Stimulated activated CD8-positive, alpha-beta memory T cell treated with anti-CD3 and anti-CD28 coated beads, Interleukin-15, amount 100 ng/mL, for 24 hours (primary cell): ENCODE measurements at regions not wholly inside any gene's neighbourhood (a gene's known extent, or its start where the extent isn't known, plus 50 kb on each side); places are given as distances from the start of the nearest gene placed in this dataset.

Experiments
- DNase-seq: peaks from one replicate; pipeline ENCODE4 v3.0.0-alpha.2; 2020; ENCODE audit warnings: low read depth

DNA sequence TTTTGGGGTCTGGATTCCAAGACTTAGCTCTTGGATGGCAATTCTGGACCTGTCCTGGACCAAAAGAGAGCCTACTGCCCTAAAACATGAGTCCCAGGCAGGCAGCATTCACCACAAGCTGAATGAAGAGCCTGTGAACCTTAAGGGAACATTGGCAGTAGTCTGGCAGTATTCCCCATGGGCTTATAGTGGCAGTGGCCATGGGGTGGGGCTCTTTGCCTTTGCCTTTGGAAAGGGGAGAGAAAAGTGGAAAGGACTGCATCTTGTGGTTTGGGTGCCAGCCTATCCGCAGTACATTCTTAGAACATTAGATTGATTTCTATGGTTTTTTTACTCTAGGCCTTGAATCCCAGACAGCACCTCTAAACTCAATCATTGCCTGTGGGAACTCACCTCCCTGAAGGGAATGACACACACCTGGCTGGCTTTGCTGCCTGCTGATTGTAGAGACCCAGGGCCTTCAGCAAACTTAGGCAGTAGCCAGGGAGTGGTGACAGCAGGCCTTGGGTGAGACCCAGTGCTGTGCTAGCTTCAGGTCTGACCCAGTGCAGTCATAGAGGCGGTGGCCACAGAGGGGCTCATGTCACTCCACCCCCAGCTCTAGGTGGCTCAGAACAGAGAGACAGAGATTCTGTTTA lies 216.3 kb downstream of the CETN3 start:
- DNase-seq, result no peak

DNA sequence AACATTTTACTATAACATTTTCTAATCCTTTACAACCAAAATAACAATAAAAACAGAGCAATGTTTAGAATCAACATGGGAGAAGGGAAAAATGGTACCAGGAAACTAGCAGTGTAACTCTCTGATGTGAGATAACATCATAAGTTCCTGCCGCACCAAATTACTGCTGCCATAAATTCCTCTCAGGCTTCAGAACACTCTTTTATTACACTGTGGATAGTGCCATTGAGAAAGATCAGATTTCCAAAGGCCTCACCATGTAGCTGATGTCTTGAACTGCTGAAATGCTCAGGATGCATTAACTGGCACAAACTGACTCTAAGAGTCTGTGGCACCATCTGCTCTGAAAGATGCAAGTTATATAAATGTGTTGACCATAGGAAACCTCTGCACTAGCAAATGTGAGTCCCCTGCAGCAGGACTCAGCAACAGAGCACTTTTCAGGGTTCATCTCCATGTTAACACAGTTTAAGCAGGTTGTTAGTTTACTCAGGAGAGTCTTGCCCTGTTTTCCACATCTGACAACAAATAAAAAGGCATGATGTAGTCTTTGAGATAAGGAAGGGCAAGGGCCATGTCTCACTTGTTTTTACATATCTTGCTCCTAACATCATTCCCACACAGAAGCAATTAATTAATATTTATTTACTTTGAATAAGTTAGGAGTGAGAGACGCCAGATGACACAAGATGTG lies 218.1 kb downstream of the CETN3 start:
- no peak for DNase-seq

DNA sequence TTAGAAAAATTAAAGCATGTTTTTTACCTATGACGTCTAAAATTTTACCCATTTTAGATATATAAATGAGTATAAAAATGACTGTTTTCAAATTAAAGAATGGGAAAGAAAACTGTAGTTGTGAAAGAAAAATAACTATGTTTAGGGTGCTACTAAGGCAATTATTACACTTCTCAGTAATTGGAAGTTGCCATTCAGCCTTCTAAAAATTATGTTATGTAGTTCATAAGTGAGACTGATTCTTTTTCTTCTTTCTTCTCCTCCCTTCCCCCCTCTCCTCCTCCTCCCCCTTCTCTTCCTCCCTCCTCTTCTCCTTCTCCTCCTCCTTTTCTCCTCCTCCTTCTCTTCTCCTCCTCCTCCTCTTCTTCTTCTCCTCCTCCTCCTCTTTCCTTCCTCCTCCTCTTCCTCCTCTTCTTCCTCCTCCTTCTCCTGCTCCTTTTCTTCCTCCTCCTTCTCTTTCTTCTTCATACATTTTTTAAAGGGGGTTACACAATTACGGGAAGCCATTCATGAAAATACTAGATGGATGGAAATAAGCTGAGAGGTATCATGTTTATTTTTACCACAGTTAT lies 223.6 kb downstream of the CETN3 start:
- DNase-seq, result no peak

DNA sequence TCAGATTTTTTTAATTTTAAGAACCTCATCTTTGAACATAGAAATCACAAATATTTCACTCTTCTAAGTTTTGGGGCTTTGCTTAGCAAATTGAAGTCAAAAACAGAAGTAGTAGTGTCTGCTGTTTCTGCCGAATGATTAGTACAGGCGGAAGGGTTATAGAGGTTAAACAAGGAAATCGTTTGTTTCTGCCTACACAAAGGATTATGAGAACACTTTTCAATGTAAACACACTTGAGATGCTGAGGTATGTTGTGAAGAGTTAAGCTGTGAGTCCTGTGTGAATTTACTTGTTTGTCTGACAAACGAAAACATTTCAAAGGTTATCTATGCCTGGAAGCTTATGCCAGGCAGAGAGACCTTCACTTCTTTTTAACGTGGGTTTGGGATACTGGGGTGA lies 224.8 kb downstream of the CETN3 start:
- DNase-seq, result no peak

DNA sequence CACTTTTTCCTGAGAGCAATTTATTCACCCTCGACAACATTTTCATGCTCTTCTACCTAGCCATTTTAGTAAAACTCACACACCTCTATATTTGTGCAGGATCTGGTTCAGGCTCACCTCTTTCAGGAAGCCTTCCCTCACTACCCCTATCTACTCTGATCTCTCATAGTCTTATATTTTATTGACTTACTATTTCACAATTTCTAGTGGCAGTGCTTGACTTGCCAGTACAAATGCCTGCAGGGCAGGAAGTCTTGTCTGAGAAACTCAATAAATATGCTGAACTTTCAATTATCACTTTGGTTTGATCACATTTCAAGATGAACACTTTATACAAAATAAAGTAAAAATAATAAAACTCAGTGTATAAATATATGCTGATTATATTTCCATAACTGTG lies 226.8 kb downstream of the CETN3 start:
- DNase-seq, result no peak

DNA sequence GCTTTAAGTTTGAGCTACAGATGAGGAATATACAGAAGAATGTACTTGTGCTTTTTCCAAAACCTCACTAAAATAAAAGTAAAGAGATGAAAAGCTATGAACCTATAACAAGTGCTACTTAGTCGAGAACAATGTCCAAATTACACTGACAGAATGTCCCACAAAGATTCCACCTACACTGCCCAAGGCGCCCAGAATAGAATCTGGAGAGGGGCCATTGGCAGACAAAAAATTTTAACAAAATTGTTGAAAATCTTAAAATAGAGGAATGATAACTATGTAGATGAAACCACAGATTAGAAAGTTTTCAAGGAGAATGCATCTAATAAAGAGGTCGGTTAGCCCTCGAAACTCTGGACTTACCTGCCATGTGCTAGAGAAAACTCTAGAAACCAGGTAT lies 235.3 kb downstream of the CETN3 start:
- no peak for DNase-seq

DNA sequence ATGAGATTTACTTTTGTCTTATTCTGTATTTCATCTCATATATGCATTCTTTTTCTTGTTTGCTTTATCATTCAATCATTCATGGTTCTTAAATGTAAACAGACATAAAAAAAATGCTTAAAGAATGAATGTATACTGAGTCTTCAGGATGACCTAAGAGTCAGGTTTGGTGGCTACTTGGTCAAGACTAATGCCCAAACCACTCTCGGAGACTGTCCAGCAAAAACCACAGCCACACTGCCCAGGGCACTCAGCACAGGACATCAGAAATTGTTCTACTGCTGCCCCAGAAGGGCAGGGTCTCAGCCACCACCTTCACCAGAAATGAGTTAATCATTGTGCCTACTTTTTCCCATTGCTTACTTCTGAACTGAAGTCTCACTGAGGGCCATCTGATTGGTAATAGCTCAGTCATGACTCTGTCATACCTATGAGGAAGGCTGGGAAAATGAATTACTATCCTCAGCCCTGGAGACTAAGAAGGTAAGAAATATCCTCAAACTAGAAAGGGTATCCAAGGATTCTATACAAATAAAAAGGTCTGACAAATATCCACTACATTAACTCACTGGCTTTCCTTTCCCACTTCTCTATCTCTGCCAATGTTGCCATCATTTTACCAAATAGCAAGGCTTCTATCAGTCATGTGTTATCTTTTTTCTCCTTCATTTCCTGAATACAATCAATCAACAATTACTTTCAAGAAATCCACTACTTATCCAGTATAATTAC lies 236.1 kb downstream of the CETN3 start:
- no peak for DNase-seq

DNA sequence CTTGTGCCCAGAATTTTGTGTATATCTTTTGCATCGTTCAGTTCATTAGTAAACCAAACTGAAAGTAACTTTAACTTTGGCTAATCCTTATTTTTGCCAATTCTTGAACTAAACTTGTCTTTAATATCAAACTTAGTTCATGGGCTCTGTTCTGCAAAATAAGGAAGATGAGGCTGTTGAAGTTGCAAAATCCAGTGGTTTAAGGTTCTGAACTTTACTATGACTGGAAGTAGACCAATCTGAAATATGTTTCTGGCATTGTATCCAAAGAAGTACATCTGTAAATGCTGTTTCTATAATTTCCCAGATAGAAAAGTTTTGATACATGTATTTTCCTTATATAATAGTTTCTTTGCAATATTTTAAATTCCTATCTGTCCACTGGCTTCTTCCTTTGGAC lies 238.1 kb downstream of the CETN3 start:
- DNase-seq, result no peak

DNA sequence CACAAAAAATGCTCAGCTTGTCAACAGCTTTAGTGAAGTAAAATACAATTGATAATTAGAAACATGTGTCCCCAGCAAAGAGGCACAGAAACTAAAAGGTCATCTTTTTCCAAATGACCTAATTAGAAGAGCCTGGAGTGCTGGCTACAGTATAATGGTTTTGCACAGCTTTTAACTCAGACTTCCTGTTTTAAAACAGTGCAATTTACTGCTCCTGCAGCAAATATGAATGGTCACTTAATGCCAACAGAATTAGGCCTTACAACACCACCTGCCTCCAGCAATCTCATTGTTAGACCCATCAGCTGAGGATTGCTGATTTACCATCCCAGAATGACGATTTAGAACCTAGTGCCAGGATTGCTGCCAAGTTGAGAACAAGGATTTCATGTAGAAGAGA lies 239.3 kb downstream of the CETN3 start:
- DNase-seq, result no peak

DNA sequence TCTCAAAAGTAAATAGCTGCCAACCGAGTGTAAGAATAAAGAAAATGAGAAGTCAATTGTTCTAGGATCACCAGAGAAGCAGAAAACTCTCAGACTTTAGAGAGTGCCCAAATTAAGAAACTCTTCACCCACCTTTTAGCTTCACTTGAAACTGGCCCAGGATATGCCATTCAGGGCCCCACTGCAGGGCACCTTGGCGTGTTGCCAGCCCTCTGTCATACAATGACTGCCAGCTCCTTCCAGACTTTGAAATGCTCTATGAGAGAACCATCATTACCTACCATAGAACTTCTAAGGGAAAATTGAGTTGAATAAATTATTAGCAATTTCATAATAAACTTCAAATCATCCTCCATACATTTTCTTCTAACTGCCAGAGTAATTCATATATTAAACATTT lies 240.5 kb downstream of the CETN3 start:
- DNase-seq, result no peak

DNA sequence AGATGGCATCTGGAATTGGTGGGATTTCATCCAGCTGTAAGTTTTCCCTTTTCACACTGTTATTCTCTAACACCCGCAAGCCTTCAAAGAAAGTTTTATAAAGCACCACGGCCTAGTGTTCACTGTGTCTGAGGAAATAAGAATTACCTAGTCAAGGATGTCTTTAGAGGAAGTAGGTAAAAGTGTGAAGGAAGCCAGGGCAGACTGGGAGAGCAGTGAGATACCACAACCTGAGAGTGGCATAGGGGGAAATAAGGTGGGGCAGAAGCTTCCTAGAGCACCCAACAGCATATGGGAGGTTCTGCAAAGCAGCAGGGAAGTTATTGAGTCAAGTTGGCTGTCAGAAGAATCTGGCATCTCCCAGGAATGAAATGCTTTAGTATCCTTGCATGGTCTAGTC lies 241.2 kb downstream of the CETN3 start:
- no peak for DNase-seq

DNA sequence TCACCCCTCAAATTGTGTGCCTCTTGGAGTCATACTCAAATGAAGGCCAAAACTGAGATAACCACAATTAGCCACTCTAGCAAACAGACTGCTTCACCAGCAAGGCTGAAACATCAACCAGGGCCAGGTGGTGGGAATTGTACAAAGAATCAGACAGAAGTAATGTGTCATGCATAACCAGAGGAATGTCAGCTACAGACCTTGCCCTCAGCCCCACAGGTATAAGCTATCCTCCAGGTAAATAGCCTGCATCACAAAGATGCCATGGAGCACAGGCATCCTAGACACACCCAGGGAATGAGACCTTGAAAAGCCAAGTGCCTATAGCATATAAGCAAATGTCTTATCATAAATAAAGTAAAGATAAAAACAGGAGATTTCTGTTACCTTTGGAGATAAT lies 242.7 kb downstream of the CETN3 start:
- DNase-seq, result no peak

DNA sequence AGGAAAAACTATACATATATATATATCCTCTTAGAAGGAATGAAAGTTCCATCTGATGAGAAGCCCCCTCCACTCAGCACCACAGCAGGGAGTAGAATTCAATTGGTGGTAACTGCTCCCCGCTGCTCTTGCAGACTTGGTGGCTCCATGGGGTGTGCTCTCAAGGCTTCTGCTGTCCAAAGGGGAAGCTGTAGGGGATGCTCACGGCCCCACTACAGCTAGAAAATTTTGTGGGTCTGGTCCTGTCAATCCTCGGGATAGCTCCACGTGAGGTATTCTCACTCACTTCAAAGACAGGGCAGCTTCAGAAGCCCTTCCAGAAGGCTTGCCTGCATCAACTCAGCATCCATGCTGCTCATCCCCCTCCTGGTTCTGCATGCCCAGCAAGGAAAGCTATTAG lies 247.2 kb downstream of the CETN3 start:
- no peak for DNase-seq

DNA sequence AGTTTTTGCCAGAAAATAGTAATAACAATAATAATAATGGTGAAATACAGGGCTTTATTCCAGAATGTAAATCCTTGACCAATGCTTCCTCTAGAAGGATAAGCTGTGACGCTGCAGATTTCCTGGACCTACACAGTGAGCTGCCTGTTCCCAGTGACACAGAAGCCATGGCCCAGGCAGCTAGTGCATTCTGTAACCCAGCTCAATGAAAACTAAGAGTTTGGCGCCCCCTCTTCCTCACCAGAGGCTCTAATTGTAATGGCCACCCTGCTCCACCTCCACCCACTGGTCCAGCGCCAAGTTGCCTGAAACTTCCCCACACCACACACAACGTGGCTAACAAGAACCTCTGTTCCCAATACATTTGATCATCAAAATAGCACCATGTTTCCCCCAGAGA lies 248.1 kb downstream of the CETN3 start:
- DNase-seq, result no peak

DNA sequence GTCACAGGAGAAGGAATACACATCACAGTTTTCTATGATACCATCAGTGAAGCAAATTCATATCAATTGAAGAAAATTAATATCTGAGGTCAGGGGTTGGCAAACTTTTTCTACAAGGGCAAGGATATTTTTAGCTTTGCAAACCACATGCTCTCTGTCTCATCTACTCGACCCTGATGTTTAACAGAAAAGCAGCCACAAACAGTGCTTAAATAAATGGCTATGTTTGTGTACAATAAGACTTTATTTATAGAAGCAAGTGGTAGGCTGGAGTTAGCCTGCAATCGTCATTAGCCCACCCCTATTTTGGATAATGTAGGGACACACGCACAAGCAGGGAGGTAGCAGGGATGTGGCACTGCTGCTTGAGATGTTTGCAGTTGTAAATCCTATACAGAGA lies 251.4 kb downstream of the CETN3 start:
- no peak for DNase-seq

DNA sequence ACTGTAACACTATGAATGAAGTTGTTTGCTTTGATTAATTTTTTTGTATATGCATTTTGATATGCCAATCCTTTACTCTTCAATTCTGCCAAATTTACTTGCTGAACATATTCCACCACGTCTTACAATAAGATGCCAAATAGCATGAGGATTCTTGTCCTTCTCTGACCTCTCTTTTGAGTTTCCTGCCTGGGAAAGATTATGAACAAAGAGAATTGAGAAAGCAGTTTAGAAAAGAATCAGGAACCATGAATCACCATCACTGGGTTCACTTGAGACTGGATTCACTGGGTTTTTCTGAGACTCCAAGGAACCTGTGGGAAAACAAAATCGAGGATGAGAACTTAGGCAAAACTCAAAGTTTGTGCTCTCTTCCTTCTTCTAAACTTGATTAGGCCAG lies 256.5 kb downstream of the CETN3 start:
- DNase-seq, result no peak

DNA sequence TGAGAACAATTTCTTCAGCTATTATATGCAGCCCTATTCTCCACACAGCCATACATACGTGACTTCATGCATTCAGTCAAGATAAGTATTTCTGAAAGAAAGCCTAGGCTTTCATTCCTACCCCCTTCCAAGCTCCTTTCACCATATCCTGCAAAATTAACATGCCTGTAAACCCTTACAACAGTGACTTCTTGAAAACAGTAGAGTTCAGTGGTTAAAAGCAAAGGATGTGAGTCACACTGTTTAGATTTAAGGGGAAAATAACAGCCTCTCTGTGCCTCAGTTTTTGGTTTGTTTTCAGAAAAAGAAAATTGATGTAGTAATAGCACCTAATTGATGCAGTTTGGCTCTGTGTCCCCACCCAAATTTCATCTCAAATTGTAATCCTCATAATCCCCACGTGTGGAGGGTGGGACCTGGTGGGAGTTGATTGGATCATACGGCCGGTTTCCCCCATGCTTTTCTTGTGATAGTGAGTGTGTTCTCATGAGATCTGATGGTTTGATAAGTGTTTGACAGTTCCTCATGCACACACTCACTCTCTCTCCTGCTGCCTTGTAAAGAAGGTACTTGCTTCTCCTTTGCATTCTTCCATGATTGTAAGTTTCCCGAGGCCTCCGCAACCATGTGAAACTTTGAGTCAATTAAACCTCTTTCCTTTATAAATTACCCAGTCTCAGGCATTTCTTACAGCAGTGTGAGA lies 264.8 kb downstream of the CETN3 start:
- DNase-seq, result no peak

DNA sequence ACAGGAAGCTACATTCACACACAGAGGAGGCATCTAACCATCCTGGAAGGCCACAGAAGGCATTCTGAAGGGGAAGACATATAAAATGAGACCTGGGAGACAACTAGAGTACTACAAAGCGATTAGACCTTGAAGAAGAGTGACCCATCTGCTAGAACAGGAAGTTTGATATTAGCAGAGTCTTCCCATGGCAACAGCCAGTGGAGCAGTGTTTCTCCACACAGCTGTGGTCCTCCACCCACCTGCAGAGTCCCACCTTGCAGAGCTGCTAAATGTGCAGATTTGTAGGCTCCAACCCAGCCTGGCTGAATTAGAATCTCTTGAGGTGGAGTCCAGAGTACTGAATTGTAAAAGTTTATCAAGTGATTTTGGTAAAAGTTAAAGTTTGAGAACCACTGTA lies 267.0 kb downstream of the CETN3 start:
- DNase-seq, result no peak

DNA sequence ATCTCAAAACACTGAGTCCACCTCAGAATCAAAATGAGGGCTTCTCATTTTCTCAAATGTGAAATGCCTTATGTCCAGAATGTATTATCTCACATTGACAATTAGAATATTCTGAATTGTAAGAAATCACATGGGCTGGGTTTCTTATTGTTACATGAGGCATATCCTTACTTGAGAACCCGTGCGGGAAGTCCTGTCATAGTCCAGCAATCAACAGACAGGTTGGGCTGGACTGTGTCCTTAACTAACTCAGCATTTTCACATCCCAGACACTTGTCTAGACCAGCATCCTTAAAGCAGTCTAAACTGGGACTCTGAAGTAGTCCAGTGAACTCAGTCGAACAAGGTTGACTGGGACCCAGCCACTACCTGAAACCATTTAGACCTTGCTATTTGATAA lies 267.6 kb downstream of the CETN3 start:
- no peak for DNase-seq

DNA sequence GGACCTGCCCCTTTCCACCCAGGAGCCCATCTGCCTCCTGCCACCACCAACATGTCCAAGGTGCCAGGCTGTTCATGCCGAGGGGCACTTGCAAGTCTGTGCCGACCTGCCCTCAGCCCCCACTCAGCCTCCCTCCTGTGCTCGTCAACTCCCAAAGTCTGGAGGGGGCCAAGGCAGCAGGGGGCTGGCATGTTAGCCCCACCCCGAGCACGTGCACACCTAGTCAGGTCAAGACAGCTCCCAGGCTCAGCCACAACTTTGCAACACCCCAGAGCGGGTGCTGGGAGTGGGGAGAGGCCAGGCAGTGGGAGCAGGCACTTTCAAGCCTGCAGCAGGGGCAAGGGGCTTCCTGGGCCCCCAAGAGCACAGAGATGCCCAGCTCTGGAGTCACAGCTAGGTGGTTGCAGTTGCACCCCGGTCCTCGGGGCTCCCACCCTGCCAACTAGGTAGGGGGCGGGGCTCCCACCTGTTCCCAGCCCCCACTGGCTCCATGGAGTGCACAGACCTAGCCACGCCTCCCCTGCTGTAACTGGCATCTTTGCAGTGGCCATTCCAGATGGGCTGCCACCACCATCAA lies 272.5 kb downstream of the CETN3 start:
- DNase-seq, result no peak

DNA sequence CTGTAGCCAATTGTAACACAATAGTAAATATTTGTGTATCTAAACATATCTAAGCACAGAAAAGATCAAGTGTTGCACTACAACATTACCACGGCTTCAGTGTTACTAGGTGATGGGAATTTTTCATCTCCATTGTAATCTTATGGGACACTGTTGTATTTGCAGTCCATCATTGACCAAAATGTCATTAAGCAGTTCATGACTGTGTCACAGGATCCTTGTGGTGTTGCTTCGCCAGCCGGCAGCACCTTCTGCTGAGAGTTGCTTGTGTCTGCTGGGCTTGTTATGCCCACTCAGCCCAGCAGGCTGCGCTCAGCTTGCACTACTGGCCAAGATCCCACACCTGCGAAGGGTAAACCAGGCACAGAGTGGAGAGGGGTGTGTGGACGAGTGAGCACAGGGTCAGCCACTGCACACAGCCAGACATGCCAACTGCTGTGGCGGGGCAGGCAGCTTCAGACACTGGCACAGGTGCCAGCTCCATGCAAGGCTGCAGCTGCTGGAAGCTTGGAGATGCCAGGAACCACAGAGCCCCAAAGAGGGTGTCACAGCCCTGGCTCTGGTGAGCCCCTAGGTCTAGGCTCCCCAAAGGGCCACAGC lies 273.7 kb downstream of the CETN3 start:
- DNase-seq, result no peak

DNA sequence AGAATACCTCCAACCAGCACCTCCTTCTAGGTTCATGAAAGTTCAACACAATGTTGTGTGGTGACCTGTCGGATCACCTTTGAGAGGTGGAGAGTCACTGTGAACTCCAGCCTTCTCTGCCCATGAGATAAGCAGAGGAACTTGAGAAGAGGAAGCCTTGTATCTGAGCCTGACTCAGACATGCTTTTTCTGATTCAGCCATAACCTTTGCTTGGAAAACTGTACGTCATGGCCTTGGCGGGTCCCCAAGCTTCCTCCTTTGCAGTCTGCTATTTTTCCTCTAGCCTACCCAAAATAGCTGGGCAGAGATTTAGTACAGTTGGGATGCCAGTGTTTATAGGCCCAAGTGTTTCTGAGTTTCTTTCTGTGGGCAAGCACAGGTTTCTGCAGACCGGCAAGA lies 274.7 kb downstream of the CETN3 start:
- no peak for DNase-seq
